ENCODE measurements at regions not wholly inside any gene's neighbourhood (a gene's known extent, or its start where the extent isn't known, plus 50 kb on each side); places are given as distances from the start of the nearest gene placed in this dataset.

GRCh38 chr2:41084321-41084720 is 632.4 kb upstream of the SLC8A1 start:
- Histone ChIP-seq H3K4me3 (no peak overlapping the region), H3K9me3 (peaks cover 0 to 17% (median 0%) of the 10 kb centered on the region in 11 donors), H3K4me1 (no peaks in the 10 kb centered on the region), H3K27me3 (no peaks in the 10 kb centered on the region), H3K36me3 (no peaks in the 10 kb centered on the region), H3K27ac (no peak overlapping the region)
- WGBS, 2 donors = 87 to 90% methylated on average over 3 of the region's 3 CpGs
- TF ChIP-seq, protein P1, sequence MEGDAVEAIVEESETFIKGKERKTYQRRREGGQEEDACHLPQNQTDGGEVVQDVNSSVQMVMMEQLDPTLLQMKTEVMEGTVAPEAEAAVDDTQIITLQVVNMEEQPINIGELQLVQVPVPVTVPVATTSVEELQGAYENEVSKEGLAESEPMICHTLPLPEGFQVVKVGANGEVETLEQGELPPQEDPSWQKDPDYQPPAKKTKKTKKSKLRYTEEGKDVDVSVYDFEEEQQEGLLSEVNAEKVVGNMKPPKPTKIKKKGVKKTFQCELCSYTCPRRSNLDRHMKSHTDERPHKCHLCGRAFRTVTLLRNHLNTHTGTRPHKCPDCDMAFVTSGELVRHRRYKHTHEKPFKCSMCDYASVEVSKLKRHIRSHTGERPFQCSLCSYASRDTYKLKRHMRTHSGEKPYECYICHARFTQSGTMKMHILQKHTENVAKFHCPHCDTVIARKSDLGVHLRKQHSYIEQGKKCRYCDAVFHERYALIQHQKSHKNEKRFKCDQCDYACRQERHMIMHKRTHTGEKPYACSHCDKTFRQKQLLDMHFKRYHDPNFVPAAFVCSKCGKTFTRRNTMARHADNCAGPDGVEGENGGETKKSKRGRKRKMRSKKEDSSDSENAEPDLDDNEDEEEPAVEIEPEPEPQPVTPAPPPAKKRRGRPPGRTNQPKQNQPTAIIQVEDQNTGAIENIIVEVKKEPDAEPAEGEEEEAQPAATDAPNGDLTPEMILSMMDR (IDR thresholded peaks at IDR 0.05) = no peak
- DNase-seq = no peak
- intact Hi-C loops (cut with DNase I) = no loop called here
- no peak for ATAC-seq

- H3K9me3 ChIP-seq = peaks cover 0 to 7% (median 0%) of the 10 kb centered on the region in 11 donors
- ATAC-seq (no peak), DNase-seq (no peak)
- no peaks in the 10 kb centered on the region for H3K4me1 ChIP-seq
- H3K36me3 ChIP-seq = no peaks in the 10 kb centered on the region
- H3K27ac ChIP-seq = no peak overlapping the region
- H3K27me3 ChIP-seq = no peaks in the 10 kb centered on the region
- no peak overlapping the region for H3K4me3 ChIP-seq
- intact Hi-C loops (cut with DNase I) = no loop called here
- TF ChIP-seq, protein P1 (IDR thresholded peaks at IDR 0.05) = no peak
These were observed 636.1 kb upstream of the SLC8A1 start for GRCh38 chr2:41087946-41088345.

GRCh38 chr2:41101281-41101680 is 649.4 kb upstream of the SLC8A1 start:
- ATAC-seq (no peak), DNase-seq (no peak)
- H3K36me3 ChIP-seq = no peaks in the 10 kb centered on the region
- no peak overlapping the region for H3K4me3 ChIP-seq
- intact Hi-C loops (cut with DNase I) = no loop called here
- no peak overlapping the region for H3K27ac ChIP-seq
- no peaks in the 10 kb centered on the region for H3K27me3 ChIP-seq
- H3K4me1 ChIP-seq = no peaks in the 10 kb centered on the region
- 54 to 95% methylated on average over 1 of the region's 1 CpG for whole genome bisulfite sequencing, 2 donors
- TF ChIP-seq, protein P1 (IDR thresholded peaks at IDR 0.05) = no peak
- H3K9me3 ChIP-seq = no peaks in the 10 kb centered on the region

DNA sequence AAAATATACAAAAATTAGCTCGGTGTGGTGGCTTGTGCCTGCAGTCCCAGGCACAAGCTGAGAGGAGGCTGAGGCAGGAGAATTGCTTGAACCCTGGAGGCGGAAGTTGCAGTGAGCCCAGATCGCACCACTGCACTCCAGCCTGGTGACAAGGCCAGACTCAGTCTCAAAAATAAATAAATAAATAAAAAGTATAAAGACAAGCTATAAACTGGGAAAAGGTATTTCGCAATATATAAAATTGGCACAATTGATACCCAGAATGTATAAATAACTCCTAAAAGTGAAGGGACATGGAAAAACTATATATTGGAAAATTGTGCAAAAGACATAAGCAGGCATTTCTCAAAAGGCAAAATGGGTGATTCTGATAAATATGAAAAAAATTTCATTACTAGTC is 657.9 kb upstream of the SLC8A1 start:
- intact Hi-C loops (cut with DNase I) = no loop called here
- Histone ChIP-seq H3K36me3 (no peaks in the 10 kb centered on the region), H3K4me1 (no peaks in the 10 kb centered on the region), H3K27me3 (no peaks in the 10 kb centered on the region), H3K9me3 (no peaks in the 10 kb centered on the region), H3K4me3 (no peak overlapping the region), H3K27ac (no peak overlapping the region)
- WGBS, 2 donors = 90 to 94% methylated on average over 4 of the region's 4 CpGs
- TF ChIP-seq, protein P1 (IDR thresholded peaks at IDR 0.05) = no peak
- ATAC-seq (no peak), DNase-seq (no peak)

All from heart right ventricle (tissue), 16 donors.